Muscle of back (tissue), 3 donors: ENCODE measurements at regions not wholly inside any gene's neighbourhood (a gene's known extent, or its start where the extent isn't known, plus 50 kb on each side); places are given as distances from the start of the nearest gene placed in this dataset.

Experiments used
- DNase-seq, 3 donors: peaks; one replicate each; pipeline versions ENCODE4 v3.0.0 to v3.0.0-alpha.2; 2013

- DNase-seq = peak in 1 of 3 donors; percentile 22
These were observed 50.0 kb downstream of the PIK3C2A start for GRCh38 chr11:17157761-17158160.

- DNase-seq = no peak
These were observed 51.5 kb downstream of the PIK3C2A start for GRCh38 chr11:17156283-17156682.

GRCh38 chr11:17154409-17155159, 53.2 kb downstream of the PIK3C2A start:
- no peak for DNase-seq

- no peak for DNase-seq
These were observed 54.0 kb downstream of the PIK3C2A start for GRCh38 chr11:17153757-17154156.

- DNase-seq = no peak
These were observed 55.5 kb downstream of the PIK3C2A start for GRCh38 chr11:17152306-17152705.

- no peak for DNase-seq
These were observed 57.3 kb downstream of the PIK3C2A start for GRCh38 chr11:17150521-17150920.

- DNase-seq = no peak
These were observed 59.2 kb downstream of the PIK3C2A start for GRCh38 chr11:17148536-17148935.

GRCh38 chr11:17145972-17146371, 61.8 kb downstream of the PIK3C2A start:
- no peak for DNase-seq

GRCh38 chr11:17142450-17142849, 65.0 kb upstream of the RPS13 start:
- no peak for DNase-seq

- no peak for DNase-seq
These were observed 63.7 kb upstream of the RPS13 start for GRCh38 chr11:17141156-17141555.

GRCh38 chr11:17138562-17138961, 61.1 kb upstream of the RPS13 start:
- DNase-seq = no peak

GRCh38 chr11:17135916-17136683, 58.6 kb upstream of the RPS13 start:
- no peak for DNase-seq

GRCh38 chr11:17132654-17133053, 55.2 kb upstream of the RPS13 start:
- DNase-seq = no peak

GRCh38 chr11:17129003-17129402, 51.5 kb upstream of the RPS13 start:
- no peak for DNase-seq
